ENCODE measurements at regions not wholly inside any gene's neighbourhood (a gene's known extent, or its start where the extent isn't known, plus 50 kb on each side); places are given as distances from the start of the nearest gene placed in this dataset.

GRCh38 chr12:46530373-46531056 lies 157.9 kb upstream of the SLC38A2 start:
- TF ChIP-seq POLR2A (IDR thresholded peaks at IDR 0.05; ENCODE audit: low read depth, low read length) (no peak), RAD21 (IDR thresholded peaks at IDR 0.05; ENCODE audit: low read length) (no peak), NFE2L2 (IDR thresholded peaks at IDR 0.05; ENCODE audit: low read depth, low read length) (no peak), BHLHE40 (IDR thresholded peaks at IDR 0.05; ENCODE audit: low read depth, low read length) (no peak), CTCF (conservative IDR thresholded peaks at IDR 0.05; ENCODE audit: low read depth, low read length) (no peak), USF2 (IDR thresholded peaks at IDR 0.05; ENCODE audit: low read depth, low read length) (no peak), MXI1 (IDR thresholded peaks at IDR 0.05; ENCODE audit: borderline replicate concordance, low read depth, low read length) (no peak), CEBPB (IDR thresholded peaks at IDR 0.05; ENCODE audit: low read depth, low read length) (no peak), RFX5 (IDR thresholded peaks at IDR 0.05; ENCODE audit: low read depth, low read length) (no peak), RCOR1 (IDR thresholded peaks at IDR 0.05; ENCODE audit: insufficient replicate concordance, low read length) (no peak)

Measured in IMR-90 (cell line).